Small intestine (tissue), 7 donors: ENCODE measurements at regions not wholly inside any gene's neighbourhood (a gene's known extent, or its start where the extent isn't known, plus 50 kb on each side); places are given as distances from the start of the nearest gene placed in this dataset.
A peak's percentile ranks its signal among the peaks of the same experiment; 100 is the strongest.
"Not testable (repeated sequence)": the region's sequence is repeated elsewhere in the genome, so short reads cannot be mapped to it uniquely, and the experiment has no call there.

Experiments used
- DNase-seq, 2 donors: peaks; one replicate each; pipeline versions ENCODE4 v3.0.0 to v3.0.0-alpha.2; 2013
- FAIRE-seq: peaks from 2 replicates; lab custom pipeline; 2012; peaks lifted over from hg19 to GRCh38; lab: Jason Lieb, UNC
- H3K27ac ChIP-seq, 3 donors: one replicate each; pipeline ENCODE4 v1.5.1; 2013; ENCODE audit warnings: low read length in 2 of 3, mild to moderate bottlenecking in 2 of 3, control low read depth in 1 of 3, inconsistent platforms in 1 of 3, low read depth in 1 of 3, moderate library complexity in 1 of 3
- H3K27me3 ChIP-seq, 3 donors: one replicate each; pipeline ENCODE4 v1.6.1; 2013; ENCODE audit warnings: low read length in 3 of 3, inconsistent platforms in 1 of 3; ENCODE audit not compliant: control insufficient read depth in 3 of 3, insufficient read depth in 3 of 3
- H3K36me3 ChIP-seq, 3 donors: one replicate each; pipeline ENCODE4 v1.6.1; 2013; ENCODE audit warnings: low read length in 3 of 3, inconsistent platforms in 1 of 3, low read depth in 1 of 3, mild to moderate bottlenecking in 1 of 3, moderate library complexity in 1 of 3; ENCODE audit not compliant: control insufficient read depth in 3 of 3, insufficient read depth in 2 of 3
- H3K4me1 ChIP-seq, 3 donors: one replicate each; pipeline ENCODE4 v1.6.1; 2013; ENCODE audit warnings: low read length in 2 of 3, inconsistent platforms in 1 of 3, low read depth in 1 of 3, mild to moderate bottlenecking in 1 of 3, moderate library complexity in 1 of 3; ENCODE audit not compliant: control insufficient read depth in 3 of 3, insufficient read depth in 2 of 3
- H3K4me3 ChIP-seq, 3 donors: one replicate each; pipeline ENCODE4 v1.5.1; 2013; ENCODE audit warnings: low read length in 3 of 3, control low read depth in 1 of 3, inconsistent platforms in 1 of 3, low read depth in 1 of 3, mild to moderate bottlenecking in 1 of 3, moderate library complexity in 1 of 3
- H3K9me3 ChIP-seq, 2 donors: one replicate each; pipeline ENCODE4 v1.6.1; 2013; ENCODE audit warnings: low read depth in 1 of 2, low read length in 1 of 2; ENCODE audit not compliant: control insufficient read depth in 2 of 2, insufficient read depth in 1 of 2
- WGBS, 3 donors: extraction: QIAGEN DNeasy Blood & Tissue Kit; methylation state at CpG; one replicate each; pipeline ENCODE4 v1.1.7; 2013; 5-methylcytosine and 5-hydroxymethylcytosine counted together
- donor health status: healthy with polysubstance abuse.
- donor health status: control.
- donor health status: control.
- donor health status: Bipolar disorder and iron deficiency.
- donor health status: healthy.

DNA sequence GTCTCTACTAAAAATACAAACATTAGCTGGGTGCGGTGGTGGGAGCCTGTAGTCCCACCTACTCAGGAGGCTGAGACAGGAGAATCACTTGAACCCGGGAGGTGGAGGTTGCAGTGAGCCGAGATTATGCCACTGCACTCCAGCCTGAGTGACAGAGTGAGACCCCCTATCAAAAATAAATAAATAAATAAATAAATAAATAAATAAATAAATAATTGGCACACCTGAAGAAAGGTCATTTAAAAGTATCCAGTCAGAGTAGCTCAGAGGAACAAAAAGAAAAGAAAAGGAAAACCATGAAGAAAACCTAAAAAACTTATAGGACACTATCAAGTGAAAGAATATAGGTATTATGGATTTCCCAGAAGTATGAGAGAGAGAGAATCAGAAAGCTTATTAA, 330.1 kb upstream of the AR start:
- H3K9me3 ChIP-seq, H3K27ac ChIP-seq, H3K36me3 ChIP-seq, FAIRE-seq, H3K4me1 ChIP-seq, H3K27me3 ChIP-seq, DNase-seq, H3K4me3 ChIP-seq: not testable (repeated sequence)
- WGBS, 3 donors: 75 to 94% (median 90%) methylated on average over 3 of the region's 3 CpGs

- whole genome bisulfite sequencing, 3 donors: 53 to 61% (median 56%) methylated on average over 4 of the region's 4 CpGs
These were observed 335.9 kb upstream of the AR start for GRCh38 chrX:67207912-67208311.

GRCh38 chrX:67159437-67159836, 384.4 kb upstream of the AR start:
- no peak overlapping the region for H3K4me3 ChIP-seq
- no peaks in the 10 kb centered on the region for H3K36me3 ChIP-seq
- H3K27me3 ChIP-seq: no peaks in the 10 kb centered on the region
- H3K9me3 ChIP-seq: peaks cover 0 to 11% of the 10 kb centered on the region in 2 donors
- no peak overlapping the region for H3K27ac ChIP-seq
- 46 to 75% (median 55%) methylated on average over 2 of the region's 2 CpGs for WGBS, 3 donors
- FAIRE-seq: no peak
- no peaks in the 10 kb centered on the region for H3K4me1 ChIP-seq
- no peak for DNase-seq

More at GRCh38 chrX:67207912-67208311, 335.9 kb upstream of the AR start:
- no peaks in the 10 kb centered on the region for H3K36me3 ChIP-seq
- H3K4me1 ChIP-seq: no peaks in the 10 kb centered on the region
- H3K27me3 ChIP-seq: no peaks in the 10 kb centered on the region
- H3K27ac ChIP-seq: no peak overlapping the region
- no peak for DNase-seq
- H3K4me3 ChIP-seq: no peak overlapping the region
- no peak for FAIRE-seq
- no peaks in the 10 kb centered on the region for H3K9me3 ChIP-seq

DNA sequence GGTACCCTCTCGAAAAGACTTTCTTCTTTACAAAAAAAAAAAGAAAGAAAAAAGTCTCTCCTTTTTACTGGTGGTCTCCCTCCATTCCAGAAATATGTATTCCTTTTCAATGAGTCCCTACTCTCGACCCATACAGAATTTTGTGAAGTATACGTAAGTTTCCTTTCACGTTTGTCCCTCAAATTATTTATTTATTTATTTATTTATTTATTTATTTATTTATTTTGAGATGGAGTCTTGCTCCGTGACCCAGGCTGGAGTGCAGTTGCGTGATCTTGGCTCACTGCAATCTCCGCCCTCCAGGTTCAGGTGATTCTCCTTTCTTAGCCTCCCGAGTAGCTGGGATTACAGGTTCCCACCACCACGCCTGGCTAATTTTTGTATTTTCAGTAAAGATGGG, 429.2 kb upstream of the AR start:
- Histone ChIP-seq H3K4me1 (no peaks in the 10 kb centered on the region), H3K4me3 (no peak overlapping the region), H3K9me3 (no peaks in the 10 kb centered on the region), H3K36me3 (no peaks in the 10 kb centered on the region), H3K27me3 (no peaks in the 10 kb centered on the region), H3K27ac (no peak overlapping the region)
- FAIRE-seq: no peak
- 71 to 86% (median 80%) methylated on average over 9 of the region's 9 CpGs for WGBS, 3 donors
- no peak for DNase-seq

GRCh38 chrX:67105758-67106116, 438.1 kb upstream of the AR start:
- H3K36me3 ChIP-seq: no peaks in the 10 kb centered on the region
- FAIRE-seq (no peak), DNase-seq (no peak)
- no peaks in the 10 kb centered on the region for H3K27me3 ChIP-seq
- no peak overlapping the region for H3K4me3 ChIP-seq
- no peaks in the 10 kb centered on the region for H3K4me1 ChIP-seq
- H3K27ac ChIP-seq: no peak overlapping the region
- H3K9me3 ChIP-seq: no peaks in the 10 kb centered on the region
- WGBS, 3 donors: 61 to 77% (median 64%) methylated on average over 2 of the region's 2 CpGs

- no peak overlapping the region for H3K27ac ChIP-seq
- H3K4me1 ChIP-seq: no peaks in the 10 kb centered on the region
- no peaks in the 10 kb centered on the region for H3K36me3 ChIP-seq
- H3K4me3 ChIP-seq: no peak overlapping the region
- no peaks in the 10 kb centered on the region for H3K27me3 ChIP-seq
- FAIRE-seq (no peak), DNase-seq (no peak)
- no peaks in the 10 kb centered on the region for H3K9me3 ChIP-seq
- WGBS, 3 donors: 67 to 84% (median 68%) methylated on average over 6 of the region's 6 CpGs
These were observed 438.7 kb upstream of the AR start for GRCh38 chrX:67104982-67105757.

DNA sequence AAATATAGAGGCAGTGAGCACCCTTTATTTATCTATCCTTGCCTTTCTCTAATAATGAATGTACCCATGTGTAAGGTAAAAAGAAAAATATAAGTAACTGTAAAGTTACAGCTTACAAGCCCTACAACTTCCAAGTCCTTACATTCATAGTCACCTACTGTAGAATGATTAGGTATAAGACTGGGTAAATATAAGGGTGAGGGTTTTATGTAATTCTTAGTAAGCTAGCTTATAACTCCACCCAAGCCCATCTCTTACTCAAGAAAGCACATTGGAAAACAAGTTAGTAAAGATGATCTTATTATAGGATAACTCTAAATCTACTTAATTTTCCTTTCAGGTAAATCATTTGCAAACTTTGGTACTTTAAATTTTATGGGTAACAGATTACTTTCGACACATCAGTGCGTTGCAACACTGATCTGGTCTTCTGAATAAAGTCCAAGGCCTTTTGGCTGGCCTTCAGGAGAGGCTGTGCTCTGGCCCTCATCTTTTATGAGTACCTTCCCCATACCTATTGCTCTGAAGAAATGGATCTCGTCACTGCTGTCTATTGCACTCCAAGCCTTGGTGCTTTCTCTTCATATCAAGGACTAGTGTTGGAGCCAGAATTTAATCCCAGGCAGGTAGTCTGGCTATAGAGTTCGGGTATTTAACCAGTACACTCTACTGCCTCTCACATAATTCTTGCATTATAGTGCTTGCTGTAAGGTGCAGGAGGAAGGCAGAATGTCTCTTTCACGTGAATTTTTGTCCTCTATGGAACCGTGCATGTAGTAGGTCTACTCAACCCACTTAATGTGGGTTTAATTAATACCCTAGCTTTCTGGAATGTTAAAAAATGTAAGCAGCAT, 443.6 kb upstream of the AR start:
- 48 to 75% (median 60%) methylated on average over 6 of the region's 6 CpGs for WGBS, 3 donors
- DNase-seq: peak in 1 of 2 donors; percentile 5
- no peak overlapping the region for H3K4me3 ChIP-seq
- H3K4me1 ChIP-seq: no peaks in the 10 kb centered on the region
- H3K27ac ChIP-seq: no peak overlapping the region
- FAIRE-seq: no peak
- H3K36me3 ChIP-seq: no peaks in the 10 kb centered on the region
- H3K9me3 ChIP-seq: no peaks in the 10 kb centered on the region
- no peaks in the 10 kb centered on the region for H3K27me3 ChIP-seq

- H3K4me3 ChIP-seq: no peak overlapping the region
- no peaks in the 10 kb centered on the region for H3K4me1 ChIP-seq
- H3K36me3 ChIP-seq: no peaks in the 10 kb centered on the region
- 87 to 100% (median 89%) methylated on average over 2 of the region's 2 CpGs for WGBS, 3 donors
- FAIRE-seq (no peak), DNase-seq (no peak)
- no peaks in the 10 kb centered on the region for H3K27me3 ChIP-seq
- no peak overlapping the region for H3K27ac ChIP-seq
- H3K9me3 ChIP-seq: peaks cover 0 to 6% of the 10 kb centered on the region in 2 donors
These were observed 449.8 kb upstream of the AR start for GRCh38 chrX:67094061-67094460.
